ENCODE measurements at regions not wholly inside any gene's neighbourhood (a gene's known extent, or its start where the extent isn't known, plus 50 kb on each side); places are given as distances from the start of the nearest gene placed in this dataset.
"Not testable (repeated sequence)": the region's sequence is repeated elsewhere in the genome, so short reads cannot be mapped to it uniquely, and the experiment has no call there.

GRCh38 chr17:71444078-71444477 lies 676.7 kb upstream of the SOX9 start:
- intact Hi-C loops (cut with DNase I) = no loop called here
- TF ChIP-seq CTCF (IDR thresholded peaks at IDR 0.05) (no peak), EP300 (IDR thresholded peaks at IDR 0.05) (no peak), POLR2A (IDR thresholded peaks at IDR 0.05) (no peak)

DNA sequence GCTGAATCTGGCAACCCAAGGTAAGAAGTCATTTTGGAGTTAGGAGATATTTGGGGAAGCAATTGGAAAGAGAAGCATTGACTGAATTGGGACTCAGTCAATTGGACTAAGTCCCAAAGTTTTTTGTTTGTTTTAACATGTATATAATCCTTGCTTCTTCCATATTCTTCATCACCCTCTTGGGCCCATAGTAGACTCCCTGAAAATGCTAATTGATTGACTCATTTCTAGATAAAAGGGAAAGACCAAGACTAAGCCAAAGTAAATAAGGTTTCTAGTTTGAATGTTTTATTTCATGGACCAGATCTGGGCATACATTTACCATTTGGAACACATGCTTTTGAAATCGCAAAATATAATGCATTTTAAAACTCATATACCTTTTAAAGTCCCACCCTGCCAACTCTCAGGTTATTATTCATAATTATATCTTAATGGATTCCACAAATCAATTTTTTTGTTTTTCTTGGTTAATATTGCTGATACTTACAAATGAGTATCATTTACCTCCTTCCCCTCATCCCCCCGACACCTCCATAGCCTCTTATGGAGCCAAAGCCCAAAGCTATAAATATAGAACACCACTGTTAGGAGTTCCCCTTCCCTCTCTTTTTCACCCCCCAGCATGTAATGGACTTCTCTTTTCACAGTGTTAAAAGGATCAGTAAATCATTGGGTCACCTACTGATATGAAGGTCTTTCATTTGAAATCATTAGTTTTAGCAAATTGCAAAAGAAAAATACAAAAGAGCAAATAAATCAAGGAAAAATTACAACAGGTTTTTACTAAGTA lies 674.0 kb upstream of the SOX9 start:
- H3K4me1 ChIP-seq (ENCODE audit: insufficient read depth) = no peaks in the 10 kb centered on the region
- 67 to 79% (median 77%) methylated on average over 2 of the region's 2 CpGs for WGBS, 3 donors
- intact Hi-C loops (cut with DNase I) = no loop called here

More at GRCh38 chr17:71444078-71444477, 676.7 kb upstream of the SOX9 start:
- H3K27me3 ChIP-seq = no peaks in the 10 kb centered on the region
- H3K4me3 ChIP-seq = no peak overlapping the region
- WGBS, 3 donors = 74 to 85% (median 74%) methylated on average over 4 of the region's 4 CpGs
- no peak overlapping the region for H3K27ac ChIP-seq
- no peaks in the 10 kb centered on the region for H3K36me3 ChIP-seq
- no peaks in the 10 kb centered on the region for H3K9me3 ChIP-seq
- H3K4me1 ChIP-seq (ENCODE audit: insufficient read depth) = no peaks in the 10 kb centered on the region
- no peak for DNase-seq

DNA sequence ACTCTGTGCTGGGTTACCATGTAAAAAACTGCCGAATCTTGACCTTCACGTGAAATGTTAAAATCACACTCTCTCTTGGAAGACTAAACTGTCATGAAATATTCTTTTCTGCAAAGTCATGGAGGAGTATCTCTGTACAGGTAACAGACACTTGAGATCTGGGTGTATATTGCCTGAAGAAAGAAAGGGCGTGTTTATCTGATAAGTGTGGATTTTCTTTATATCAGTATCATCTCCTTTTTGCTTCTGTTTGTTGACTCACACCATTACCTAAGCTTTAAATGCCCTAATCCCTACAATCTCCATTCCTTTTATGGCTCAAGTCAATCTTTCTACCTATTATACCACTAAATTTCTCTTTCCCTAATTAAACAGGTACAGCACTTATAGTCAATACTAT lies 673.2 kb upstream of the SOX9 start:
- Histone ChIP-seq H3K4me1 (ENCODE audit: insufficient read depth) (no peaks in the 10 kb centered on the region), H3K9me3 (no peaks in the 10 kb centered on the region), H3K27ac (no peak overlapping the region), H3K27me3 (no peaks in the 10 kb centered on the region), H3K36me3 (no peaks in the 10 kb centered on the region), H3K4me3 (no peak overlapping the region)
- DNase-seq = no peak
- WGBS, 3 donors = 74 to 92% (median 78%) methylated on average over 3 of the region's 3 CpGs
- TF ChIP-seq POLR2A (IDR thresholded peaks at IDR 0.05) (no peak), EP300 (IDR thresholded peaks at IDR 0.05) (no peak), CTCF (IDR thresholded peaks at IDR 0.05) (no peak)
- intact Hi-C loops (cut with DNase I) = no loop called here

More for the DNA sequence above, 674.0 kb upstream of the SOX9 start:
- Histone ChIP-seq H3K27me3 (no peaks in the 10 kb centered on the region), H3K27ac (no peak overlapping the region), H3K9me3 (no peaks in the 10 kb centered on the region), H3K4me3 (no peak overlapping the region), H3K36me3 (no peaks in the 10 kb centered on the region)
- DNase-seq = no peak
- TF ChIP-seq CTCF (IDR thresholded peaks at IDR 0.05) (no peak), EP300 (IDR thresholded peaks at IDR 0.05) (no peak), POLR2A (IDR thresholded peaks at IDR 0.05) (no peak)

DNA sequence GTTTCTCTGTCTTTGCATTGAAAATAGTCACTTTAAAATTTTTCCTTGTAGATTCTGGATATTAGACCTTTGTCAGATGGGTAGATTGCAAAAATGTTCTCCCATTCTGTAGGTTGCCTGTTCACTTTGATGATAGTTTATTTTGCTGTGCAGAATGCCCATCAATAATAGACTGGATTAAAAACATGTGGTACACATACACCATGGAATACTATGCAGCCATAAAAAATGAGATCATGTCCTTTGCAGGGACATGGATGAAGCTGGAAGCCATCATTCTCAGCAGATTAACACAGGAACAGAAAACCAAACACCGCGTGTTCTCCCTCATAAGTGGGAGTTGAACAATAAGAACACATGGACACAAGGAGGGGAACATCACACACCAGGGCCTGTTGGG lies 670.2 kb upstream of the SOX9 start:
- H3K4me3 ChIP-seq; H3K9me3 ChIP-seq; H3K4me1 ChIP-seq (ENCODE audit: insufficient read depth); DNase-seq; H3K27ac ChIP-seq; H3K36me3 ChIP-seq; H3K27me3 ChIP-seq; intact Hi-C loops (cut with DNase I): not testable (repeated sequence)
- 58 to 71% (median 65%) methylated on average over 2 of the region's 2 CpGs for WGBS, 3 donors

GRCh38 chr17:71453876-71454422 lies 666.9 kb upstream of the SOX9 start:
- DNase-seq = no peak
- no peak overlapping the region for H3K4me3 ChIP-seq
- TF ChIP-seq CTCF (IDR thresholded peaks at IDR 0.05) = no peak
- TF ChIP-seq EP300 (IDR thresholded peaks at IDR 0.05) = no peak
- no peak for TF ChIP-seq POLR2A (IDR thresholded peaks at IDR 0.05)
- no peaks in the 10 kb centered on the region for H3K36me3 ChIP-seq
- no peak overlapping the region for H3K27ac ChIP-seq
- WGBS, 3 donors = 77 to 89% (median 85%) methylated on average over 4 of the region's 4 CpGs
- no peaks in the 10 kb centered on the region for H3K9me3 ChIP-seq
- H3K4me1 ChIP-seq (ENCODE audit: insufficient read depth) = no peaks in the 10 kb centered on the region
- intact Hi-C loops (cut with DNase I) = no loop called here
- H3K27me3 ChIP-seq = no peaks in the 10 kb centered on the region

Measured in ovary (tissue), 7 donors.